HFF-Myc (cell line): ENCODE measurements at regions not wholly inside any gene's neighbourhood (a gene's known extent, or its start where the extent isn't known, plus 50 kb on each side); places are given as distances from the start of the nearest gene placed in this dataset.
"Not testable (repeated sequence)": the region's sequence is repeated elsewhere in the genome, so short reads cannot be mapped to it uniquely, and the experiment has no call there.

ENCODE experiments used
- DNase-seq: peaks from one replicate; pipeline ENCODE4 v3.0.0-alpha.2; 2011; ENCODE audit warnings: low read depth; ENCODE audit errors: extremely low read depth
- H3K4me3 ChIP-seq: replicated peaks from 2 replicates; pipeline ENCODE4 v1.5.1; 2011; ENCODE audit warnings: low read depth, mild to moderate bottlenecking, control low read depth, low read length
- CTCF ChIP-seq: IDR thresholded peaks from 2 replicates; pipeline ENCODE4 v1.5.1; 2012; ENCODE audit warnings: mild to moderate bottlenecking, low read depth, low read length, control low read depth; ENCODE audit errors: missing control alignments

- no peak overlapping the region for H3K4me3 ChIP-seq
- no peak for TF ChIP-seq CTCF
- DNase-seq, result no peak
Measured at GRCh38 chrY:3037471-3037870, 102.3 kb downstream of the ZFY start.

- no peak for TF ChIP-seq CTCF
- DNase-seq, result no peak
- no peak overlapping the region for H3K4me3 ChIP-seq
Measured at GRCh38 chrY:3040415-3040814, 105.2 kb downstream of the ZFY start.

GRCh38 chrY:3041985-3042384 is 106.8 kb downstream of the ZFY start:
- no peak for TF ChIP-seq CTCF
- no peak for DNase-seq
- H3K4me3 ChIP-seq, result no peak overlapping the region

GRCh38 chrY:3042901-3043300 is 107.7 kb downstream of the ZFY start:
- no peak for DNase-seq
- no peak for TF ChIP-seq CTCF
- H3K4me3 ChIP-seq, result no peak overlapping the region

GRCh38 chrY:3045048-3045447 is 109.9 kb downstream of the ZFY start:
- no peak for TF ChIP-seq CTCF
- no peak overlapping the region for H3K4me3 ChIP-seq
- no peak for DNase-seq

- DNase-seq, H3K4me3 ChIP-seq: not testable (repeated sequence)
Measured at GRCh38 chrY:3055496-3055895, 120.3 kb downstream of the ZFY start.

- not testable (repeated sequence) for H3K4me3 ChIP-seq, DNase-seq
Measured at GRCh38 chrY:3058342-3058741, 123.2 kb downstream of the ZFY start.

- DNase-seq, H3K4me3 ChIP-seq: not testable (repeated sequence)
Measured at GRCh38 chrY:3060671-3061070, 125.5 kb downstream of the ZFY start.

- H3K4me3 ChIP-seq, DNase-seq: not testable (repeated sequence)
Measured at GRCh38 chrY:3088149-3088548, 153.0 kb downstream of the ZFY start.

- H3K4me3 ChIP-seq, DNase-seq: not testable (repeated sequence)
Measured at GRCh38 chrY:3108674-3109073, 173.5 kb downstream of the ZFY start.

GRCh38 chrY:3120234-3120633 is 185.1 kb downstream of the ZFY start:
- DNase-seq, H3K4me3 ChIP-seq: not testable (repeated sequence)

GRCh38 chrY:3120716-3121115 is 185.5 kb downstream of the ZFY start:
- DNase-seq, H3K4me3 ChIP-seq: not testable (repeated sequence)

- DNase-seq, H3K4me3 ChIP-seq: not testable (repeated sequence)
Measured at GRCh38 chrY:3123482-3123881, 188.3 kb downstream of the ZFY start.

- DNase-seq, result not testable (repeated sequence)
Measured at GRCh38 chrY:3171074-3171473, 235.9 kb downstream of the ZFY start.

More at GRCh38 chrY:3171074-3171473, 235.9 kb downstream of the ZFY start:
- not testable (repeated sequence) for H3K4me3 ChIP-seq
